Skeletal muscle satellite cell (primary cell): ENCODE measurements at regions not wholly inside any gene's neighbourhood (a gene's known extent, or its start where the extent isn't known, plus 50 kb on each side); places are given as distances from the start of the nearest gene placed in this dataset.

Experiments used
- H3K27me3 ChIP-seq: 2 replicates; pipeline ENCODE4 v1.7.0; 2013; ENCODE audit warnings: low read length; ENCODE audit not compliant: control insufficient read depth, insufficient read depth
- H3K36me3 ChIP-seq: 2 replicates; pipeline ENCODE4 v1.7.0; 2013; ENCODE audit warnings: mild to moderate bottlenecking, control low read depth, low read length; ENCODE audit not compliant: insufficient read depth
- H3K4me1 ChIP-seq: 2 replicates; pipeline ENCODE4 v1.7.0; 2013; ENCODE audit warnings: low read length; ENCODE audit not compliant: control insufficient read depth, insufficient read depth
- H3K4me2 ChIP-seq: 2 replicates; pipeline ENCODE4 v1.7.0; 2013; ENCODE audit warnings: mild to moderate bottlenecking, low read length
- H3K4me3 ChIP-seq: 2 replicates; pipeline ENCODE4 v1.7.0; 2013; ENCODE audit warnings: low read length
- H3K9ac ChIP-seq: 2 replicates; pipeline ENCODE4 v1.7.0; 2013; ENCODE audit warnings: mild to moderate bottlenecking, low read depth, low read length, moderate library complexity
- H3K9me3 ChIP-seq: replicated peaks from 2 replicates; pipeline ENCODE4 v1.7.0; 2013; ENCODE audit warnings: mild to moderate bottlenecking, control low read depth, low read length

- peak overlapping the region; percentile 72 for H3K9ac ChIP-seq
- no peaks in the 10 kb centered on the region for H3K9me3 ChIP-seq
- no peak overlapping the region for H3K4me2 ChIP-seq
- H3K36me3 ChIP-seq = no peaks in the 10 kb centered on the region
- H3K4me1 ChIP-seq = peaks cover 72% of the 10 kb centered on the region
- H3K27me3 ChIP-seq = no peaks in the 10 kb centered on the region
- H3K4me3 ChIP-seq = no peak overlapping the region
These were observed 142.9 kb downstream of the TOMM20 start for GRCh38 chr1:234985516-234986294.

GRCh38 chr1:234985007-234985370, 143.6 kb downstream of the TOMM20 start:
- no peak overlapping the region for H3K4me2 ChIP-seq
- H3K9ac ChIP-seq = peak overlapping the region; percentile 72
- peaks cover 79% of the 10 kb centered on the region for H3K4me1 ChIP-seq
- H3K9me3 ChIP-seq = no peaks in the 10 kb centered on the region
- no peaks in the 10 kb centered on the region for H3K36me3 ChIP-seq
- no peak overlapping the region for H3K4me3 ChIP-seq
- no peaks in the 10 kb centered on the region for H3K27me3 ChIP-seq

- H3K27me3 ChIP-seq = no peaks in the 10 kb centered on the region
- H3K9ac ChIP-seq = peak overlapping the region; percentile 78
- H3K9me3 ChIP-seq = no peaks in the 10 kb centered on the region
- H3K4me3 ChIP-seq = no peak overlapping the region
- no peaks in the 10 kb centered on the region for H3K36me3 ChIP-seq
- no peak overlapping the region for H3K4me2 ChIP-seq
- peaks cover 82% of the 10 kb centered on the region for H3K4me1 ChIP-seq
These were observed 144.9 kb downstream of the TOMM20 start for GRCh38 chr1:234983564-234984238.

- Histone ChIP-seq H3K9ac (peak overlapping the region; percentile 86), H3K27me3 (no peaks in the 10 kb centered on the region), H3K9me3 (no peaks in the 10 kb centered on the region), H3K4me3 (no peak overlapping the region), H3K4me1 (peaks cover 79% of the 10 kb centered on the region), H3K4me2 (no peak overlapping the region), H3K36me3 (no peaks in the 10 kb centered on the region)
These were observed 146.9 kb downstream of the TOMM20 start for GRCh38 chr1:234981758-234982157.

- Histone ChIP-seq H3K4me3 (peak overlapping the region; percentile 31), H3K4me1 (peaks cover 82% of the 10 kb centered on the region), H3K27me3 (no peaks in the 10 kb centered on the region), H3K9ac (peak overlapping the region; percentile 86), H3K4me2 (peak overlapping the region; percentile 67), H3K36me3 (no peaks in the 10 kb centered on the region), H3K9me3 (no peaks in the 10 kb centered on the region)
These were observed 147.8 kb downstream of the TOMM20 start for GRCh38 chr1:234980645-234981396.

- Histone ChIP-seq H3K9ac (peak overlapping the region; percentile 86), H3K4me2 (peak overlapping the region; percentile 67), H3K4me3 (peak overlapping the region; percentile 31), H3K36me3 (no peaks in the 10 kb centered on the region), H3K4me1 (peaks cover 85% of the 10 kb centered on the region), H3K9me3 (no peaks in the 10 kb centered on the region), H3K27me3 (no peaks in the 10 kb centered on the region)
These were observed 148.4 kb downstream of the TOMM20 start for GRCh38 chr1:234980291-234980644.

GRCh38 chr1:234979296-234980279, 149.0 kb downstream of the TOMM20 start:
- Histone ChIP-seq H3K27me3 (no peaks in the 10 kb centered on the region), H3K4me1 (peaks cover 85% of the 10 kb centered on the region), H3K4me3 (no peak overlapping the region), H3K9me3 (no peaks in the 10 kb centered on the region), H3K9ac (peak overlapping the region; percentile 86), H3K4me2 (peak overlapping the region; percentile 67), H3K36me3 (no peaks in the 10 kb centered on the region)

- Histone ChIP-seq H3K4me2 (peak overlapping the region; percentile 56), H3K27me3 (no peaks in the 10 kb centered on the region), H3K4me3 (no peak overlapping the region), H3K4me1 (peaks cover 79% of the 10 kb centered on the region), H3K9me3 (no peaks in the 10 kb centered on the region), H3K9ac (peak overlapping the region; percentile 86), H3K36me3 (no peaks in the 10 kb centered on the region)
These were observed 150.0 kb downstream of the TOMM20 start for GRCh38 chr1:234978397-234979295.

- H3K4me1 ChIP-seq = peaks cover 73% of the 10 kb centered on the region
- H3K4me3 ChIP-seq = no peak overlapping the region
- H3K9ac ChIP-seq = peak overlapping the region; percentile 86
- no peaks in the 10 kb centered on the region for H3K27me3 ChIP-seq
- peak overlapping the region; percentile 56 for H3K4me2 ChIP-seq
- H3K36me3 ChIP-seq = no peaks in the 10 kb centered on the region
- H3K9me3 ChIP-seq = no peaks in the 10 kb centered on the region
These were observed 150.7 kb downstream of the TOMM20 start for GRCh38 chr1:234977875-234978396.
